Loucy (cell line): ENCODE measurements at regions not wholly inside any gene's neighbourhood (a gene's known extent, or its start where the extent isn't known, plus 50 kb on each side); places are given as distances from the start of the nearest gene placed in this dataset.

Experiments
- H2AFZ ChIP-seq: fragments of 200-600 bp; sonication (generic); 2 replicates; pipeline ENCODE4 v1.6.0; 2016; ENCODE audit warnings: antibody characterized with exemption, mild to moderate bottlenecking, low read length, moderate library complexity
- H3F3A ChIP-seq: fragments of 200-600 bp; 2 replicates; pipeline ENCODE4 v1.6.0; 2016; ENCODE audit warnings: antibody characterized with exemption, low read depth, mild to moderate bottlenecking
- H3K27me3 ChIP-seq: fragments of 200-600 bp; sonication (generic); 2 replicates; pipeline ENCODE4 v1.6.1; 2014; ENCODE audit warnings: low read length, mild to moderate bottlenecking; ENCODE audit not compliant: insufficient read depth, poor library complexity, severe bottlenecking
- H3K36me3 ChIP-seq: fragments of 200-600 bp; sonication (generic); 2 replicates; pipeline ENCODE4 v1.6.1; 2016; ENCODE audit warnings: low read length; ENCODE audit not compliant: insufficient read depth
- H3K4me1 ChIP-seq: fragments of 200-600 bp; sonication (generic); 2 replicates; pipeline ENCODE4 v1.5.1; 2014; ENCODE audit warnings: low read length, mild to moderate bottlenecking; ENCODE audit not compliant: insufficient read depth, poor library complexity, severe bottlenecking
- H3K4me2 ChIP-seq: fragments of 200-600 bp; sonication (generic); 2 replicates; pipeline ENCODE4 v1.6.0; 2014; ENCODE audit warnings: antibody characterized with exemption, low read length, low read depth, mild to moderate bottlenecking; ENCODE audit not compliant: poor library complexity, severe bottlenecking
- H3K4me3 ChIP-seq: fragments of 200-600 bp; sonication (generic); 2 replicates; pipeline ENCODE4 v1.5.1; 2014; ENCODE audit warnings: low read length, mild to moderate bottlenecking, mixed read lengths; ENCODE audit not compliant: poor library complexity, severe bottlenecking
- H3K79me2 ChIP-seq: fragments of 200-600 bp; sonication (generic); 2 replicates; pipeline ENCODE4 v1.6.1; 2014; ENCODE audit warnings: low read length; ENCODE audit not compliant: insufficient read depth
- H3K9ac ChIP-seq: fragments of 200-600 bp; sonication (generic); 2 replicates; pipeline ENCODE4 v1.6.0; 2014; ENCODE audit warnings: mild to moderate bottlenecking, low read depth, low read length, moderate library complexity; ENCODE audit not compliant: poor library complexity, severe bottlenecking
- H3K9me2 ChIP-seq: fragments of 200-600 bp; sonication (generic); replicated peaks from 2 replicates; pipeline ENCODE4 v1.6.1; 2016; ENCODE audit warnings: low read depth, low read length, mixed read lengths
- H3K9me3 ChIP-seq: fragments of 200-600 bp; sonication (generic); 2 replicates; pipeline ENCODE4 v1.6.1; 2014; ENCODE audit warnings: mild to moderate bottlenecking, antibody characterized with exemption, low read length, low read depth; ENCODE audit not compliant: insufficient read depth
- H4K20me1 ChIP-seq: fragments of 200-600 bp; sonication (generic); 2 replicates; pipeline ENCODE4 v1.6.0; 2014; ENCODE audit warnings: antibody characterized with exemption, low read length, mild to moderate bottlenecking; ENCODE audit not compliant: insufficient read depth, poor library complexity, severe bottlenecking
- EZH2phosphoT487 ChIP-seq: fragments of 200-600 bp; IDR thresholded peaks from 2 replicates; pipeline ENCODE4 v1.6.1; 2018; ENCODE audit warnings: antibody characterized with exemption, mild to moderate bottlenecking, moderate library complexity, borderline replicate concordance
- TF ChIP-seq, protein P1 (sequence below): fragments of 200-600 bp; sonication (generic); conservative IDR thresholded peaks from 2 replicates; pipeline ENCODE4 v1.5.1; 2014; ENCODE audit warnings: mild to moderate bottlenecking, antibody characterized with exemption, low read length

DNA sequence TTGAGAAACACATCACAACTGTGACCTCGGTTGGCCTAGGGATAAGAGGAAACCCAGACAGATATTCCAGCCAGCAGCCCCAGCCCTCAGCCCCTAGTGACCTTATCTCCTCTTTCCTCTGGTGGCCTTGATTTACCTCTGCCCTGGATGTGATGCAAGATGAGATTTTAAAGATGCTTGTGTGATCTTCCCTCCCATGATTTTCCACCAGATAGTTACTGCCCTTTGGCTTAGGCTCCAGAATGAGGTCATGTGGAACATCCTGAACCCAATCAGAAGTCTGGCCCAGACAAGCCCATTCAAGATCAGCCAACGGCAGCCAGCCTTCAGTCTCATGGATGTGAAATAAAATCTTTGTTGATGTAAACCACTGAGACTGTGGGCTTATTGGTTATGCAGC lies 104.0 kb downstream of the BANF2 start:
- H3K4me2 ChIP-seq: no peak overlapping the region

DNA sequence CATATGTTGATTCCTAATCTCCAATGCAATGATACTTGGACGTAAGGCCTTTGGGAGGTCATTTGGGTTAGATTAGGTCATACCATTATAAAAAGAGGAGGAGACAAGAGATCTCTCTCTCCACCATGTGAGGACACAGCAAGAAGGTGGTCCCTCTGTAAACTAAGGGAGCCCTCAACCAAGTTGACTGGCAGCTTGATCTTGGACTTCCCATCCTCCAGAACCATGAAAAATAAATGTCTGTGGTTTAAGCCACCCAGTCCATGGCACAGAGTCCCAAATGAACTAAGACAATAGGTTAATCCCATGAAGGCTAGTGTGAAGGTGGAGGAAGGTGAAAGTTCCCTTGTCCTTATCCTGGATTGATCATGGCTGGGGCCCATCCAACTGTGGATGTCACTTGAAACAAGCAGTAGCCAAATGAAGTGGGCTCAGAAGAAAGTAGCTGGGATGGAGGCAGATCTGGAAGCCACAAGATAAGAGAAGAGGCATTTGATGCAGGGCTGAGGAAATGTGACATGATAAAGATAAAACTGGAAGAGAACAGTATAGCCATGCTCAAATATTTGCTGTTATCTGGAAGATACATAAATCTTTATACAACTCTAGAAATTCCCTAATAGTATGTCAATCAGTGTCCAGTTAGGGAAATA lies 99.9 kb downstream of the BANF2 start:
- Histone ChIP-seq H2AFZ (no peak overlapping the region), H3K36me3 (no peaks in the 10 kb centered on the region)
- TF ChIP-seq EZH2phosphoT487: no peak
- TF ChIP-seq, protein P1, sequence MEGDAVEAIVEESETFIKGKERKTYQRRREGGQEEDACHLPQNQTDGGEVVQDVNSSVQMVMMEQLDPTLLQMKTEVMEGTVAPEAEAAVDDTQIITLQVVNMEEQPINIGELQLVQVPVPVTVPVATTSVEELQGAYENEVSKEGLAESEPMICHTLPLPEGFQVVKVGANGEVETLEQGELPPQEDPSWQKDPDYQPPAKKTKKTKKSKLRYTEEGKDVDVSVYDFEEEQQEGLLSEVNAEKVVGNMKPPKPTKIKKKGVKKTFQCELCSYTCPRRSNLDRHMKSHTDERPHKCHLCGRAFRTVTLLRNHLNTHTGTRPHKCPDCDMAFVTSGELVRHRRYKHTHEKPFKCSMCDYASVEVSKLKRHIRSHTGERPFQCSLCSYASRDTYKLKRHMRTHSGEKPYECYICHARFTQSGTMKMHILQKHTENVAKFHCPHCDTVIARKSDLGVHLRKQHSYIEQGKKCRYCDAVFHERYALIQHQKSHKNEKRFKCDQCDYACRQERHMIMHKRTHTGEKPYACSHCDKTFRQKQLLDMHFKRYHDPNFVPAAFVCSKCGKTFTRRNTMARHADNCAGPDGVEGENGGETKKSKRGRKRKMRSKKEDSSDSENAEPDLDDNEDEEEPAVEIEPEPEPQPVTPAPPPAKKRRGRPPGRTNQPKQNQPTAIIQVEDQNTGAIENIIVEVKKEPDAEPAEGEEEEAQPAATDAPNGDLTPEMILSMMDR: no peak

More for the DNA sequence above, 104.0 kb downstream of the BANF2 start:
- H3K27me3 ChIP-seq: no peaks in the 10 kb centered on the region
- H3K36me3 ChIP-seq: no peaks in the 10 kb centered on the region
- TF ChIP-seq, protein P1: no peak
- TF ChIP-seq EZH2phosphoT487: no peak
- no peaks in the 10 kb centered on the region for H3K79me2 ChIP-seq
- H3K9me2 ChIP-seq: no peaks in the 10 kb centered on the region
- H3F3A ChIP-seq: no peaks in the 10 kb centered on the region
- no peak overlapping the region for H3K4me3 ChIP-seq
- no peaks in the 10 kb centered on the region for H3K4me1 ChIP-seq
- H3K9ac ChIP-seq: no peak overlapping the region
- no peaks in the 10 kb centered on the region for H3K9me3 ChIP-seq
- H2AFZ ChIP-seq: no peak overlapping the region
- no peaks in the 10 kb centered on the region for H4K20me1 ChIP-seq

DNA sequence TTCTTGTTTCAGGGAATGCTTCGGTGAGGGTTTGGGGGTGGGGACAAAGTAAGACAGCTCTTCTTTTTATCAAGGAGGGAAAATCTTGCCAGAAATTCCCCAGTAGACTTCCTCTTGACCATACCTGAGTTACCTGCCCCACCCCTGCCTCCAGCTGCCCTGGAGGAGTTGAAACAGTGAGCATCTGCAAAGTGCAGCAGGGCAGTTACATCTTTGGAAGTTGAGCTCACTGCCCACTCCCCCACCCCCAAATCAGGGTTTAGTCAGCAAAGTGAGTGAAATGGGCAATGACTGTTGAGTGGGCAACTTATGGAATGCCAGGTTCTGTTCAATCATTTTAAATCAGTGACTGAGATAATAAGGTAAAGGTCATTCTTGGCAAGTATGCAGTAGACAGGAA lies 98.8 kb downstream of the BANF2 start:
- no peak overlapping the region for H2AFZ ChIP-seq
- H3K4me2 ChIP-seq: no peak overlapping the region
- H3K9me3 ChIP-seq: no peaks in the 10 kb centered on the region
- H3K79me2 ChIP-seq: no peaks in the 10 kb centered on the region
- no peaks in the 10 kb centered on the region for H3K27me3 ChIP-seq
- no peaks in the 10 kb centered on the region for H3K4me1 ChIP-seq
- H3K9me2 ChIP-seq: no peaks in the 10 kb centered on the region
- no peak overlapping the region for H3K9ac ChIP-seq
- H3K4me3 ChIP-seq: no peak overlapping the region
- no peaks in the 10 kb centered on the region for H3K36me3 ChIP-seq
- TF ChIP-seq, protein P1: no peak
- TF ChIP-seq EZH2phosphoT487: no peak
- H4K20me1 ChIP-seq: no peaks in the 10 kb centered on the region
- no peaks in the 10 kb centered on the region for H3F3A ChIP-seq

More for the DNA sequence above, 99.9 kb downstream of the BANF2 start:
- no peak overlapping the region for H3K9ac ChIP-seq
- no peaks in the 10 kb centered on the region for H3K79me2 ChIP-seq
- no peaks in the 10 kb centered on the region for H4K20me1 ChIP-seq
- H3K4me3 ChIP-seq: no peak overlapping the region
- no peaks in the 10 kb centered on the region for H3K4me1 ChIP-seq
- H3K4me2 ChIP-seq: no peak overlapping the region
- no peaks in the 10 kb centered on the region for H3K9me2 ChIP-seq
- no peaks in the 10 kb centered on the region for H3F3A ChIP-seq
- no peaks in the 10 kb centered on the region for H3K27me3 ChIP-seq
- H3K9me3 ChIP-seq: no peaks in the 10 kb centered on the region
